PC-9 (cell line): ENCODE measurements at regions not wholly inside any gene's neighbourhood (a gene's known extent, or its start where the extent isn't known, plus 50 kb on each side); places are given as distances from the start of the nearest gene placed in this dataset.

Experiments used
- BruUV-seq: library from RNA; stranded (reverse); fragments of 400-500 nt; replicated peaks from 2 replicates; lab custom pipeline; 2021; lab: Mats Ljungman, UMichigan
- CTCF ChIA-PET: fragments of 300-600 bp; sonication (Branson Sonifier 250); formaldehyde crosslinking; loops from one replicate; lab custom pipeline; 2022; ENCODE audit warnings: antibody characterized with exemption; lab: Charles Lee
- POLR2A ChIA-PET: fragments of 300-600 bp; sonication (Branson Sonifier 250); formaldehyde crosslinking; loops from one replicate; lab custom pipeline; 2022; ENCODE audit warnings: antibody characterized with exemption; ENCODE audit not compliant: unreplicated experiment; lab: Charles Lee
- DNase-seq, 2 experiments: peaks; one replicate each; pipeline versions ENCODE4 v3.0.0 to v3.0.0-alpha.2; 2015 to 2022; ENCODE audit warnings: mixed read lengths in 1 of 2
- H2AFZ ChIP-seq: fragments of 200-600 bp; sonication (generic); 2 replicates; pipeline ENCODE4 v1.8.1; 2017; ENCODE audit warnings: antibody characterized with exemption
- H3F3A ChIP-seq: fragments of 200-600 bp; sonication (generic); 2 replicates; pipeline ENCODE4 v1.8.1; 2017; ENCODE audit warnings: antibody characterized with exemption, mild to moderate bottlenecking, low read depth; ENCODE audit not compliant: insufficient read depth
- H3K27ac ChIP-seq: fragments of 200-600 bp; sonication (generic); 2 replicates; pipeline ENCODE4 v1.6.1; 2016; ENCODE audit warnings: mixed run types
- H3K27me3 ChIP-seq: fragments of 200-600 bp; sonication (generic); 2 replicates; pipeline ENCODE4 v1.6.1; 2016; ENCODE audit warnings: low read depth, mixed run types; ENCODE audit not compliant: insufficient read depth
- H3K36me3 ChIP-seq: fragments of 200-600 bp; sonication (generic); 2 replicates; pipeline ENCODE4 v1.6.1; 2016; ENCODE audit warnings: low read depth, mixed run types
- H3K4me1 ChIP-seq: fragments of 200-600 bp; sonication (generic); replicated peaks from 2 replicates; pipeline ENCODE4 v1.6.1; 2016; ENCODE audit warnings: mixed run types; ENCODE audit not compliant: insufficient read depth
- H3K4me2 ChIP-seq: fragments of 200-600 bp; sonication (generic); 2 replicates; pipeline ENCODE4 v1.6.1; 2017; ENCODE audit warnings: mixed run types
- H3K4me3 ChIP-seq: fragments of 200-600 bp; sonication (generic); 2 replicates; pipeline ENCODE4 v1.6.1; 2016; ENCODE audit warnings: mixed run types
- H3K79me2 ChIP-seq: fragments of 200-600 bp; sonication (generic); 2 replicates; pipeline ENCODE4 v1.6.1; 2017; ENCODE audit warnings: low read depth, mixed run types
- H3K9me2 ChIP-seq: fragments of 200-600 bp; sonication (generic); 2 replicates; pipeline ENCODE4 v1.8.1; 2017; ENCODE audit warnings: mild to moderate bottlenecking; ENCODE audit not compliant: insufficient read depth
- H3K9me3 ChIP-seq: fragments of 200-600 bp; sonication (generic); 2 replicates; pipeline ENCODE4 v1.8.1; 2016; ENCODE audit warnings: low read depth; ENCODE audit not compliant: insufficient read depth
- H4K20me1 ChIP-seq: fragments of 200-600 bp; sonication (generic); 2 replicates; pipeline ENCODE4 v1.8.1; 2017; ENCODE audit not compliant: insufficient read depth
- EZH2 ChIP-seq: fragments of 200-600 bp; sonication (generic); IDR thresholded peaks from 2 replicates; pipeline ENCODE4 v1.8.0; 2017; ENCODE audit warnings: antibody characterized with exemption, low read depth
- intact Hi-C: fragments of 100-400 bp; cut with micrococcal nuclease; formaldehyde crosslinking; loops from one replicate; pipeline ENCODE4 v1.10.0; 2022; ENCODE audit not compliant: unreplicated experiment
- TF ChIP-seq, protein P1 (sequence below): fragments of 200-600 bp; sonication (generic); conservative IDR thresholded peaks from 2 replicates; pipeline ENCODE4 v1.6.1; 2017; ENCODE audit warnings: mixed run types, antibody characterized with exemption, mild to moderate bottlenecking, moderate library complexity

- no peaks in the 10 kb centered on the region for H3K36me3 ChIP-seq
- intact Hi-C loops = no loop called here
- no peaks in the 10 kb centered on the region for H3K9me2 ChIP-seq
- H4K20me1 ChIP-seq = no peaks in the 10 kb centered on the region
- no peak overlapping the region for H2AFZ ChIP-seq
- H3K27me3 ChIP-seq = peaks cover 62% of the 10 kb centered on the region
- TF ChIP-seq, protein P1, sequence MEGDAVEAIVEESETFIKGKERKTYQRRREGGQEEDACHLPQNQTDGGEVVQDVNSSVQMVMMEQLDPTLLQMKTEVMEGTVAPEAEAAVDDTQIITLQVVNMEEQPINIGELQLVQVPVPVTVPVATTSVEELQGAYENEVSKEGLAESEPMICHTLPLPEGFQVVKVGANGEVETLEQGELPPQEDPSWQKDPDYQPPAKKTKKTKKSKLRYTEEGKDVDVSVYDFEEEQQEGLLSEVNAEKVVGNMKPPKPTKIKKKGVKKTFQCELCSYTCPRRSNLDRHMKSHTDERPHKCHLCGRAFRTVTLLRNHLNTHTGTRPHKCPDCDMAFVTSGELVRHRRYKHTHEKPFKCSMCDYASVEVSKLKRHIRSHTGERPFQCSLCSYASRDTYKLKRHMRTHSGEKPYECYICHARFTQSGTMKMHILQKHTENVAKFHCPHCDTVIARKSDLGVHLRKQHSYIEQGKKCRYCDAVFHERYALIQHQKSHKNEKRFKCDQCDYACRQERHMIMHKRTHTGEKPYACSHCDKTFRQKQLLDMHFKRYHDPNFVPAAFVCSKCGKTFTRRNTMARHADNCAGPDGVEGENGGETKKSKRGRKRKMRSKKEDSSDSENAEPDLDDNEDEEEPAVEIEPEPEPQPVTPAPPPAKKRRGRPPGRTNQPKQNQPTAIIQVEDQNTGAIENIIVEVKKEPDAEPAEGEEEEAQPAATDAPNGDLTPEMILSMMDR = no peak
- TF ChIP-seq EZH2 = no peak
- H3K4me3 ChIP-seq = no peak overlapping the region
- H3K79me2 ChIP-seq = no peaks in the 10 kb centered on the region
- BruUV-seq = no TSS peak
- H3K4me2 ChIP-seq = no peak overlapping the region
- POLR2A ChIA-PET = no interaction called here
- no peak for DNase-seq
- no peaks in the 10 kb centered on the region for H3F3A ChIP-seq
- no peak overlapping the region for H3K27ac ChIP-seq
- CTCF ChIA-PET = no interaction called here
- no peaks in the 10 kb centered on the region for H3K9me3 ChIP-seq
- H3K4me1 ChIP-seq = no peaks in the 10 kb centered on the region
Measured at GRCh38 chr16:24477492-24477891, 61.9 kb upstream of the RBBP6 start.

DNA sequence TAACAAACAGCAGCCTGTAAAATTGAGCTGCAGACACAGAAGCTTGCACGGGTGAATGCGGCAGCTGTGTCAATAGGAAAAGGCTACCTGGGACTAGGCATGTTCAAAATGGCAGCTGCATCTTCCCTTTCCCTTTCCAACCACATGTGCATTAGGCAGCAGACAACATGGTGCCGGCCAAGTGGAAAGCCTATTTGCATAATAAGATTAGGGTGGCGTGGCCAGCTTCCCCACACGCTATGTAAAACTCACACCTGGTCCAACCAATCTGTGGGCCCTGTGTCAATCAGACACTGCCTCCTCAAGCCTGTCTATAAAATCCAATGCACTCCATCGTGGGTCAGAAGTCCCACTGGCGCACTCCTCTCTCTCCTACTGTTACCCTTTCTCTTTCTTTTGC lies 61.0 kb upstream of the RBBP6 start:
- ChIA-PET CTCF (interaction anchor here (0.6 kb wide), 1 partner anchor 677 kb away, joined by 4 read pairs; no protein-coding TSS in a partner anchor), POLR2A (no interaction called here)
- H3K79me2 ChIP-seq = no peaks in the 10 kb centered on the region
- no peak for TF ChIP-seq EZH2
- TF ChIP-seq, protein P1 = no peak
- H3K27ac ChIP-seq = no peak overlapping the region
- no peaks in the 10 kb centered on the region for H3F3A ChIP-seq
- no peak for DNase-seq
- H4K20me1 ChIP-seq = no peaks in the 10 kb centered on the region
- no peaks in the 10 kb centered on the region for H3K36me3 ChIP-seq
- intact Hi-C loops = no loop called here
- no peaks in the 10 kb centered on the region for H3K4me1 ChIP-seq
- no peak overlapping the region for H2AFZ ChIP-seq
- H3K9me2 ChIP-seq = no peaks in the 10 kb centered on the region
- H3K4me2 ChIP-seq = no peak overlapping the region
- BruUV-seq = no TSS peak
- no peak overlapping the region for H3K4me3 ChIP-seq
- no peaks in the 10 kb centered on the region for H3K9me3 ChIP-seq
- peaks cover 67% of the 10 kb centered on the region for H3K27me3 ChIP-seq

- Histone ChIP-seq H3K4me2 (no peak overlapping the region), H3K36me3 (no peaks in the 10 kb centered on the region), H3F3A (no peaks in the 10 kb centered on the region), H4K20me1 (no peaks in the 10 kb centered on the region), H3K9me2 (no peaks in the 10 kb centered on the region), H3K4me3 (no peak overlapping the region), H3K79me2 (no peaks in the 10 kb centered on the region), H3K9me3 (no peaks in the 10 kb centered on the region), H2AFZ (no peak overlapping the region), H3K27me3 (peaks cover 93% of the 10 kb centered on the region), H3K4me1 (no peaks in the 10 kb centered on the region), H3K27ac (no peak overlapping the region)
- intact Hi-C loops = no loop called here
- no peak for DNase-seq
- CTCF ChIA-PET = no interaction called here
- TF ChIP-seq, protein P1 = no peak
- TF ChIP-seq EZH2 = no peak
- POLR2A ChIA-PET = no interaction called here
- no TSS peak for BruUV-seq
Measured at GRCh38 chr16:24482681-24483202, 56.6 kb upstream of the RBBP6 start.
